Vagina (tissue), 2 donors: ENCODE measurements at regions not wholly inside any gene's neighbourhood (a gene's known extent, or its start where the extent isn't known, plus 50 kb on each side); places are given as distances from the start of the nearest gene placed in this dataset.
"Not testable (repeated sequence)": the region's sequence is repeated elsewhere in the genome, so short reads cannot be mapped to it uniquely, and the experiment has no call there.

Source experiments
- DNase-seq, 2 donors: peaks; one replicate each; pipeline ENCODE4 v3.0.0-alpha.2; 2017; ENCODE audit errors: extremely low spot score in 2 of 2
- H3K27ac ChIP-seq: fragments of 200-600 bp; sonication (generic); one replicate; pipeline ENCODE4 v1.5.1; 2019
- H3K27me3 ChIP-seq: fragments of 200-600 bp; sonication (generic); one replicate; pipeline ENCODE4 v1.5.1; 2019
- H3K36me3 ChIP-seq, 2 donors: fragments of 200-600 bp; sonication (generic); one replicate each; pipeline ENCODE4 v1.5.1; 2017 to 2019
- H3K4me1 ChIP-seq: fragments of 200-600 bp; sonication (generic); one replicate; pipeline ENCODE4 v1.5.1; 2019
- H3K4me3 ChIP-seq, 2 donors: fragments of 200-600 bp; sonication (generic); 1 replicate in 1 of 2; 2 replicates in 1 of 2; pipeline ENCODE4 v1.5.1; 2016 to 2019
- H3K9me3 ChIP-seq: fragments of 200-600 bp; sonication (generic); one replicate; pipeline ENCODE4 v1.5.1; 2019
- POLR2A ChIP-seq, 2 donors: fragments of 450-650 bp; IDR thresholded peaks; one replicate each; pipeline ENCODE4 v1.6.1; 2017; ENCODE audit warnings: antibody characterized with exemption in 2 of 2, mild to moderate bottlenecking in 2 of 2, moderate library complexity in 2 of 2
- POLR2AphosphoS5 ChIP-seq, 2 donors: sonication (generic); formaldehyde crosslinking; IDR thresholded peaks; one replicate each; pipeline ENCODE4 v1.9.0; 2017; ENCODE audit warnings: antibody characterized with exemption in 2 of 2, mild to moderate bottlenecking in 2 of 2, low read depth in 1 of 2; ENCODE audit not compliant: insufficient read depth in 1 of 2
- intact Hi-C: fragments of 100-400 bp; cut with DNase I; formaldehyde crosslinking; loops from one replicate; pipeline ENCODE4 v1.15.1; 2023
- TF ChIP-seq, protein P1 (sequence below), 3 experiments: fragments of 450-650 bp in 2 of 3; fragments of 200-600 bp in 1 of 3; sonication (generic) in 1 of 3; IDR thresholded peaks; one replicate each; pipeline ENCODE4 v1.5.1; 2017 to 2019; ENCODE audit warnings: antibody characterized with exemption in 3 of 3, mild to moderate bottlenecking in 2 of 3, moderate library complexity in 2 of 3

DNA sequence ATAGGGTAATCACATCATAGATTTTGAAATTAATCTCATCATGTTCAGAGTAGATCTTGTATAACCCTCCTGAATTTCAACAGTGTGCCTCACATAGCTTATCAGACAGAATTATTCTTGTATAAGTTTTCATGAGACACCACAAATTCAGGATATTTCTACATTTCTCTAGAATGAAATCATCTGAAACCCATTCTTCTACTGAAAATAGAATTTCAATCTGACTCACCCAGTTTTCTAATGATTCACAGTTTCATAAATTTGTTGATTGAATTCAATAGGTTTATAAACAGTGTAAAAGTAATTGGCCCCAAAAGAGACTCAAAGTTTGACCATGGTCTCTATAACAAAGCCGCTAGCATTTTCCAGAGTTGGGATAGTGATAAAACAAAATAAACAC lies 1082.6 kb upstream of the EPHA6 start:
- no peaks in the 10 kb centered on the region for H3K36me3 ChIP-seq
- H3K9me3 ChIP-seq = no peaks in the 10 kb centered on the region
- H3K4me3 ChIP-seq = no peak overlapping the region
- H3K4me1 ChIP-seq = no peaks in the 10 kb centered on the region
- H3K27ac ChIP-seq = no peak overlapping the region
- TF ChIP-seq, protein P1, sequence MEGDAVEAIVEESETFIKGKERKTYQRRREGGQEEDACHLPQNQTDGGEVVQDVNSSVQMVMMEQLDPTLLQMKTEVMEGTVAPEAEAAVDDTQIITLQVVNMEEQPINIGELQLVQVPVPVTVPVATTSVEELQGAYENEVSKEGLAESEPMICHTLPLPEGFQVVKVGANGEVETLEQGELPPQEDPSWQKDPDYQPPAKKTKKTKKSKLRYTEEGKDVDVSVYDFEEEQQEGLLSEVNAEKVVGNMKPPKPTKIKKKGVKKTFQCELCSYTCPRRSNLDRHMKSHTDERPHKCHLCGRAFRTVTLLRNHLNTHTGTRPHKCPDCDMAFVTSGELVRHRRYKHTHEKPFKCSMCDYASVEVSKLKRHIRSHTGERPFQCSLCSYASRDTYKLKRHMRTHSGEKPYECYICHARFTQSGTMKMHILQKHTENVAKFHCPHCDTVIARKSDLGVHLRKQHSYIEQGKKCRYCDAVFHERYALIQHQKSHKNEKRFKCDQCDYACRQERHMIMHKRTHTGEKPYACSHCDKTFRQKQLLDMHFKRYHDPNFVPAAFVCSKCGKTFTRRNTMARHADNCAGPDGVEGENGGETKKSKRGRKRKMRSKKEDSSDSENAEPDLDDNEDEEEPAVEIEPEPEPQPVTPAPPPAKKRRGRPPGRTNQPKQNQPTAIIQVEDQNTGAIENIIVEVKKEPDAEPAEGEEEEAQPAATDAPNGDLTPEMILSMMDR (IDR thresholded peaks at IDR 0.05) = no peak
- no peak for TF ChIP-seq POLR2A (IDR thresholded peaks at IDR 0.05)
- TF ChIP-seq POLR2AphosphoS5 (IDR thresholded peaks at IDR 0.05; ENCODE audit: insufficient read depth in 1 of 2, low read depth in 1 of 2) = no peak
- H3K27me3 ChIP-seq = no peaks in the 10 kb centered on the region
- intact Hi-C loops = no loop called here
- DNase-seq = no peak

DNA sequence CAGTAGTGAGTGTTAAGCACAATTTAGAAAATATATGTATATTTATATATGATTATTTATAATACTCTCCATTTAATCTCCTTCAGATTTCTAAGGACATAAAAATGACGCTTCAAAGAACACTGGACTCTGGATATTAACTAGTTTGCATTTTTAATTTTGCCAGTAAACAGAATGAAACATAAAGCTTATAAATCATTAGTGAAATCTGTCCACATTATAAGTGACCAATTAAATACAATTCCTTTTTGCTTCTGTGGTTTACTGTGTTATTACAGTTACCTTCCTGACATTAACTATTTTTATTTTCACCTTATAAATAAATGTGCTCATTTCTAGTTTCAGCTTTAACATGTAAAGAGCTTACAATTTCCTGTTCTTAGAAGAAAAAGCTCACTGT lies 1081.1 kb upstream of the EPHA6 start:
- no peak overlapping the region for H3K4me3 ChIP-seq
- no peak for DNase-seq
- intact Hi-C loops = no loop called here
- no peak overlapping the region for H3K27ac ChIP-seq
- H3K36me3 ChIP-seq = no peaks in the 10 kb centered on the region
- TF ChIP-seq, protein P1 (IDR thresholded peaks at IDR 0.05) = no peak
- TF ChIP-seq POLR2A (IDR thresholded peaks at IDR 0.05) = no peak
- TF ChIP-seq POLR2AphosphoS5 (IDR thresholded peaks at IDR 0.05; ENCODE audit: insufficient read depth in 1 of 2, low read depth in 1 of 2) = no peak
- no peaks in the 10 kb centered on the region for H3K9me3 ChIP-seq
- no peaks in the 10 kb centered on the region for H3K27me3 ChIP-seq
- no peaks in the 10 kb centered on the region for H3K4me1 ChIP-seq

DNA sequence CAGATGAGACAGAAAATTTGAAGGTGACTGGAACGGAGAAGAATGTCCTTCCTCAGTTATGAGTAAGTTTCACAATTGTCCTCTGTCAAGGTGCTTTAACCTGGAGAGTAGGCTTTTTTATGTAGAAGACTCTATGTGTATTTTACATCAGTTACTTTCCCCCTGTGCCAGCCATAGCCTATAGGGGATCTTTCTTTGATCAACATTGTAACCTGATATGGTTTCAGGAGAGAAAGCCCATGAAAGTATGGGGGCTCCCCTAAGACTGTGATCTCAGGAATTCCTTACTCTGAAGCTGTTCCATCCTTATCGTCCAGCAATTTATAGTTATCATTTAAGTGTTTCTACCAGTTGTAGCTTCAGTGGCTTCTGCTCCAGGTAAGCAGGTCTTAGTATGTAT lies 1076.3 kb upstream of the EPHA6 start:
- DNase-seq = no peak
- Histone ChIP-seq H3K4me1 (no peaks in the 10 kb centered on the region), H3K36me3 (no peaks in the 10 kb centered on the region), H3K27ac (no peak overlapping the region), H3K27me3 (no peaks in the 10 kb centered on the region), H3K4me3 (no peak overlapping the region), H3K9me3 (no peaks in the 10 kb centered on the region)
- TF ChIP-seq POLR2AphosphoS5 (IDR thresholded peaks at IDR 0.05; ENCODE audit: insufficient read depth in 1 of 2, low read depth in 1 of 2) = no peak
- TF ChIP-seq, protein P1 (IDR thresholded peaks at IDR 0.05) = no peak
- no peak for TF ChIP-seq POLR2A (IDR thresholded peaks at IDR 0.05)
- intact Hi-C loops = no loop called here

DNA sequence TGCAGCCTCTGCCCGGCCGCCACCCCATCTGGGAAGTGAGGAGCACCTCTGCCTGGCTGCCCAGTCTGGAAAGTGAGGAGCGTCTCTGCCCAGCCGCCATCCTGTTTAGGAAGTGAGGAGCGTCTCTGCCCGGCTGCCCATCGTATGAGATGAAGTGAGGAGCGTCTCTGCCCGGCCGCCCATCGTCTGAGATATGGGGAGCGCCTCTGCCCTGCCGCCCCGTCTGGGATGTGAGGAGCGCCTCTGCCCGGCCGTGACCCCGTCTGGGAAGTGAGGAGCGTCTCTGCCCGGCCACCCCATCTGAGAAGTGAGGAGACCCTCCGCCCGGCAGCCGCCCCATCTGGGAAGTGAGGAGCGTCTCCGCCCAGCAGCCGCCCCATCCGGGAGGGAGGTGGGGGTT lies 1069.5 kb upstream of the EPHA6 start:
- intact Hi-C loops, H3K27ac ChIP-seq, H3K4me3 ChIP-seq, DNase-seq, H3K27me3 ChIP-seq, H3K4me1 ChIP-seq, H3K9me3 ChIP-seq, H3K36me3 ChIP-seq: not testable (repeated sequence)

DNA sequence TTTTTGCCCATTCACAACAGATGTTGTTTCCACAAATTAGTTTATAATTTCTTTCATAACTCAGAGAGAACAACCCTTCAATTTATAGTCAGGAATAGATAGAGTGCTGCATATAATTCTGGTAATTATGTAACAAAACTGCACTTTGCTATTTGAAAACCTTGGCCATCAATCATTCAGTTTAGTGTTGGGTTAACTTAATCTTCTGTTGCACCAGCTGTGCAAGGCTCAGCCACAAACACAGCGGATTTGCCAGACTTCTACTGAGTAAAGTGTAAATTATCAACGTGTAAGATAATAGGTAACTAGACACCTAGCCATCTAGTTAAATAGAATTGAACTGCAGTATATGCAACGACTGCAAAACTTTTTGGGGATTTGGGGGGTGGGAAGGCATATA lies 1064.3 kb upstream of the EPHA6 start:
- TF ChIP-seq, protein P1 (IDR thresholded peaks at IDR 0.05) = no peak
- TF ChIP-seq POLR2A (IDR thresholded peaks at IDR 0.05) (no peak), POLR2AphosphoS5 (IDR thresholded peaks at IDR 0.05; ENCODE audit: insufficient read depth in 1 of 2, low read depth in 1 of 2) (no peak)
- H3K4me3 ChIP-seq = no peak overlapping the region
- no peak for DNase-seq
- H3K27ac ChIP-seq = no peak overlapping the region
- intact Hi-C loops = no loop called here
- no peaks in the 10 kb centered on the region for H3K4me1 ChIP-seq
- no peaks in the 10 kb centered on the region for H3K9me3 ChIP-seq
- no peaks in the 10 kb centered on the region for H3K27me3 ChIP-seq
- H3K36me3 ChIP-seq = no peaks in the 10 kb centered on the region

DNA sequence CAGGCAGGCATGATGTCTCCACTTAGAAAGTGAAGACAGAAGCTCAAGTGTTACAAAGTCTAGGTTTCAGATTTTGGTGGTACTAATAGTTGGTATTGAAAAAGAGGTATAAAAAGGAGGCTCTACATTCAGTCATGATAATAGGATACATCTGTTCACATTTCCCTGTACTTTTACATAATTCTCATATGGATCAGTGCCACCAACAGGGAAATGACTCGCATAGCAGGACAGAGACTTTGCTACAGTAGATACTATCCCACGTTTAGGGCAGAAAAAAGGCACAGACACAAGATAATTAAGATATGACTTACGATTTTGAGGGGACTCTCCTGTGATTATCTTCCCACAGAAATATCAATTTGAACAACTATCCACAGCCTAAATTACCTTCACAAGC lies 1062.9 kb upstream of the EPHA6 start:
- TF ChIP-seq, protein P1 (IDR thresholded peaks at IDR 0.05) = no peak
- TF ChIP-seq POLR2A (IDR thresholded peaks at IDR 0.05) = no peak
- TF ChIP-seq POLR2AphosphoS5 (IDR thresholded peaks at IDR 0.05; ENCODE audit: insufficient read depth in 1 of 2, low read depth in 1 of 2) = no peak
- H3K4me1 ChIP-seq = no peaks in the 10 kb centered on the region
- DNase-seq = no peak
- no peaks in the 10 kb centered on the region for H3K36me3 ChIP-seq
- H3K4me3 ChIP-seq = no peak overlapping the region
- intact Hi-C loops = no loop called here
- no peaks in the 10 kb centered on the region for H3K9me3 ChIP-seq
- H3K27me3 ChIP-seq = no peaks in the 10 kb centered on the region
- no peak overlapping the region for H3K27ac ChIP-seq
